ENCODE measurements at regions not wholly inside any gene's neighbourhood (a gene's known extent, or its start where the extent isn't known, plus 50 kb on each side); places are given as distances from the start of the nearest gene placed in this dataset.

DNA sequence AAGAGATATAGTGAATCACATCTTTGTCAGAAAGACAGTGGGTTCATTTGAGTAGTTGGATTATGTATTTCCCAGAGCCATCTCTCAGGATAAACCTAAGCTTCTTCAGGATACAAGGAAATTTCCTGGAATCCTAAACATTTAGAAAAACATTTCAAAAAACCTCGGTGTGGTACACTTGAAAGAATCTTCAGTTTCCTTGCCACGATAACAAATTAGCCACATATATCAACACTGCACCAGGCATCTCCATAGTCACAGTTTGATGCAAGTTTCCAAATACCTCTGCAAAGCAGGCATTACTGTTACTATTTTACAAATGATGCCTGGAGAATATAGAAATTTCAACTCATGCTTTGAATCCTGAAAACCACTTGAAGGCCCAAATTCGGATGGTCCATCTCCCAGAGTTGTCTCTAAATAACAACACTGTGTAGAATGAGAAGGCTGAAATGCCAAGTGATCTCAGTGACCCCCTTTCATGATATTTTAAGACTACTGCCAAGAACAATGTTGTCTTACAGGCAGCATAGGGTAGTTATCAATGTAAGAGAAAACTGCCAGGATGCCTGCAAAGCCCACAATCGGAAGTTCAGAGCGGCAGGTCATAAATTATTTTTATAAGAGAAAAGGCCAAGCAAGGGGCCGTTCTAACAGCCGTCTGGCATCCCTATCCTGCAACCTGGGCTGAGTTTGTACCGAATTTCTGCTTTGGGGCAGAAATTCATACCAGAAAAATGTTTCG, 307.9 kb downstream of the TXNL1 start:
- Histone ChIP-seq H3K79me2 (ENCODE audit: control insufficient read depth, insufficient read depth, low read length) (no peaks in the 10 kb centered on the region), H3K36me3 (ENCODE audit: control insufficient read depth in 2 of 2, insufficient read depth in 2 of 2, low read length in 1 of 2) (no peaks in the 10 kb centered on the region), H3K27me3 (replicated peaks in 1 of 2; ENCODE audit: control insufficient read depth in 2 of 2, insufficient read depth in 2 of 2, low read length in 1 of 2) (no peaks in the 10 kb centered on the region), H3K9ac (ENCODE audit: control insufficient read depth, insufficient read depth, low read length) (no peak overlapping the region), H3K4me3 (no peak overlapping the region), H3K27ac (ENCODE audit: control insufficient read depth, insufficient read depth) (no peak overlapping the region), H3K9me3 (replicated peaks; ENCODE audit: control insufficient read depth, insufficient read depth, low read length) (no peaks in the 10 kb centered on the region), H4K20me1 (ENCODE audit: control insufficient read depth, insufficient read depth) (no peaks in the 10 kb centered on the region), H2AFZ (ENCODE audit: control insufficient read depth, low read depth, low read length) (no peak overlapping the region), H3K4me2 (ENCODE audit: control insufficient read depth, insufficient read depth) (no peak overlapping the region), H3K4me1 (ENCODE audit: control insufficient read depth, insufficient read depth, low read length) (no peaks in the 10 kb centered on the region)
- ChIA-PET POLR2A (no interaction called here), RAD21 (ENCODE audit: unreplicated experiment) (no interaction called here), SMC1A (ENCODE audit: uncharacterized antibody, unreplicated experiment) (no interaction called here), CTCF (interaction anchor here (1.7 kb wide), 1 partner anchor 14 kb away, joined by 6 read pairs; no protein-coding TSS in a partner anchor)
- TF ChIP-seq, protein P1, sequence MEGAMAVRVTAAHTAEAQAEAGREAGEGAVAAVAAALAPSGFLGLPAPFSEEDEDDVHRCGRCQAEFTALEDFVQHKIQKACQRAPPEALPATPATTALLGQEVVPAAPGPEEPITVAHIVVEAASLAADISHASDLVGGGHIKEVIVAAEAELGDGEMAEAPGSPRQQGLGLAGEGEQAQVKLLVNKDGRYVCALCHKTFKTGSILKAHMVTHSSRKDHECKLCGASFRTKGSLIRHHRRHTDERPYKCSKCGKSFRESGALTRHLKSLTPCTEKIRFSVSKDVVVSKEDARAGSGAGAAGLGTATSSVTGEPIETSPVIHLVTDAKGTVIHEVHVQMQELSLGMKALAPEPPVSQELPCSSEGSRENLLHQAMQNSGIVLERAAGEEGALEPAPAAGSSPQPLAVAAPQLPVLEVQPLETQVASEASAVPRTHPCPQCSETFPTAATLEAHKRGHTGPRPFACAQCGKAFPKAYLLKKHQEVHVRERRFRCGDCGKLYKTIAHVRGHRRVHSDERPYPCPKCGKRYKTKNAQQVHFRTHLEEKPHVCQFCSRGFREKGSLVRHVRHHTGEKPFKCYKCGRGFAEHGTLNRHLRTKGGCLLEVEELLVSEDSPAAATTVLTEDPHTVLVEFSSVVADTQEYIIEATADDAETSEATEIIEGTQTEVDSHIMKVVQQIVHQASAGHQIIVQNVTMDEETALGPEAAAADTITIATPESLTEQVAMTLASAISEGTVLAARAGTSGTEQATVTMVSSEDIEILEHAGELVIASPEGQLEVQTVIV (IDR thresholded peaks at IDR 0.05; ENCODE audit: borderline replicate concordance, partially characterized antibody), result no peak
- TF ChIP-seq NR2F1 (conservative IDR thresholded peaks at IDR 0.05) (no peak), FOS (IDR thresholded peaks at IDR 0.05; ENCODE audit: borderline replicate concordance, extremely low read depth, insufficient read length) (no peak), IKZF1 (conservative IDR thresholded peaks at IDR 0.05) (no peak)
- TF ChIP-seq, protein P2, sequence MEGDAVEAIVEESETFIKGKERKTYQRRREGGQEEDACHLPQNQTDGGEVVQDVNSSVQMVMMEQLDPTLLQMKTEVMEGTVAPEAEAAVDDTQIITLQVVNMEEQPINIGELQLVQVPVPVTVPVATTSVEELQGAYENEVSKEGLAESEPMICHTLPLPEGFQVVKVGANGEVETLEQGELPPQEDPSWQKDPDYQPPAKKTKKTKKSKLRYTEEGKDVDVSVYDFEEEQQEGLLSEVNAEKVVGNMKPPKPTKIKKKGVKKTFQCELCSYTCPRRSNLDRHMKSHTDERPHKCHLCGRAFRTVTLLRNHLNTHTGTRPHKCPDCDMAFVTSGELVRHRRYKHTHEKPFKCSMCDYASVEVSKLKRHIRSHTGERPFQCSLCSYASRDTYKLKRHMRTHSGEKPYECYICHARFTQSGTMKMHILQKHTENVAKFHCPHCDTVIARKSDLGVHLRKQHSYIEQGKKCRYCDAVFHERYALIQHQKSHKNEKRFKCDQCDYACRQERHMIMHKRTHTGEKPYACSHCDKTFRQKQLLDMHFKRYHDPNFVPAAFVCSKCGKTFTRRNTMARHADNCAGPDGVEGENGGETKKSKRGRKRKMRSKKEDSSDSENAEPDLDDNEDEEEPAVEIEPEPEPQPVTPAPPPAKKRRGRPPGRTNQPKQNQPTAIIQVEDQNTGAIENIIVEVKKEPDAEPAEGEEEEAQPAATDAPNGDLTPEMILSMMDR (IDR thresholded peaks at IDR 0.05 in 2 of 3, conservative IDR thresholded peaks at IDR 0.05 in 1 of 3; ENCODE audit: control insufficient read depth in 2 of 3, extremely low read depth in 1 of 3, insufficient read depth in 1 of 3, low read depth in 3 of 3, low read length in 3 of 3), result no peak
- DNase-seq (ENCODE audit: low read depth, low spot score) (no peak), ATAC-seq (no peak), FAIRE-seq (no peak)
- 17% methylated on average over 9 of the region's 9 CpGs for WGBS (ENCODE audit: insufficient coverage, insufficient replicate concordance, low lambda C conversion rate, missing lambda C conversion rate)
- intact Hi-C loops (cut with micrococcal nuclease; ENCODE audit: unreplicated experiment), result no loop called here
- BruUV-seq (replicated peaks), result no TSS peak
- in situ Hi-C loops (cut with MboI), result no loop called here
